HFFc6 (cell line): ENCODE measurements at regions not wholly inside any gene's neighbourhood (a gene's known extent, or its start where the extent isn't known, plus 50 kb on each side); places are given as distances from the start of the nearest gene placed in this dataset.

Experiments
- DNase-seq: peaks from one replicate; pipeline ENCODE4 v3.0.0-alpha.2; 2018
- H3K27ac Mint-ChIP-seq: 2 replicates; pipeline ENCODE4 v1.8.0; 2020; ENCODE audit warnings: mild to moderate bottlenecking, mixed read lengths
- H3K27me3 Mint-ChIP-seq: 2 replicates; pipeline ENCODE4 v1.8.0; 2021; ENCODE audit warnings: mild to moderate bottlenecking, moderate library complexity, mixed read lengths; ENCODE audit not compliant: insufficient read depth
- H3K36me3 Mint-ChIP-seq: 2 replicates; pipeline ENCODE4 v1.8.0; 2021; ENCODE audit warnings: low read depth, mixed read lengths
- H3K4me1 Mint-ChIP-seq: 2 replicates; pipeline ENCODE4 v1.8.0; 2020; ENCODE audit warnings: low read depth, mixed read lengths
- H3K4me3 Mint-ChIP-seq: 2 replicates; pipeline ENCODE4 v1.8.0; 2020; ENCODE audit warnings: mild to moderate bottlenecking, moderate library complexity, mixed read lengths
- H3K9me3 Mint-ChIP-seq: 2 replicates; pipeline ENCODE4 v1.8.0; 2020; ENCODE audit warnings: mild to moderate bottlenecking, mixed read lengths
- CTCF ChIP-seq: fragments of 200-600 bp; sonication (generic); IDR thresholded peaks from 2 replicates; pipeline ENCODE4 v1.5.0; 2021; ENCODE audit warnings: antibody characterized with exemption, mild to moderate bottlenecking

- Mint-ChIP-seq H3K27me3 (peaks cover 5% of the 10 kb centered on the region; the same call in 1 of the 2 replicates), H3K27ac (no peak overlapping the region), H3K4me1 (no peaks in the 10 kb centered on the region; the same call in 1 of the 2 replicates), H3K4me3 (no peak overlapping the region), H3K9me3 (peaks cover 17% of the 10 kb centered on the region), H3K36me3 (peaks cover 17% of the 10 kb centered on the region)
- TF ChIP-seq CTCF, result no peak
- no peak for DNase-seq
These were observed 82.2 kb upstream of the TES start for GRCh38 chr7:116128139-116128538.

- no peak overlapping the region for H3K4me3 Mint-ChIP-seq
- no peak for TF ChIP-seq CTCF
- no peaks in the 10 kb centered on the region for H3K36me3 Mint-ChIP-seq
- peaks cover 35% of the 10 kb centered on the region for H3K4me1 Mint-ChIP-seq
- no peak overlapping the region for H3K27ac Mint-ChIP-seq
- H3K9me3 Mint-ChIP-seq, result no peaks in the 10 kb centered on the region
- DNase-seq, result no peak
- no peaks in the 10 kb centered on the region for H3K27me3 Mint-ChIP-seq
These were observed 75.0 kb upstream of the TES start for GRCh38 chr7:116135306-116135705.

DNA sequence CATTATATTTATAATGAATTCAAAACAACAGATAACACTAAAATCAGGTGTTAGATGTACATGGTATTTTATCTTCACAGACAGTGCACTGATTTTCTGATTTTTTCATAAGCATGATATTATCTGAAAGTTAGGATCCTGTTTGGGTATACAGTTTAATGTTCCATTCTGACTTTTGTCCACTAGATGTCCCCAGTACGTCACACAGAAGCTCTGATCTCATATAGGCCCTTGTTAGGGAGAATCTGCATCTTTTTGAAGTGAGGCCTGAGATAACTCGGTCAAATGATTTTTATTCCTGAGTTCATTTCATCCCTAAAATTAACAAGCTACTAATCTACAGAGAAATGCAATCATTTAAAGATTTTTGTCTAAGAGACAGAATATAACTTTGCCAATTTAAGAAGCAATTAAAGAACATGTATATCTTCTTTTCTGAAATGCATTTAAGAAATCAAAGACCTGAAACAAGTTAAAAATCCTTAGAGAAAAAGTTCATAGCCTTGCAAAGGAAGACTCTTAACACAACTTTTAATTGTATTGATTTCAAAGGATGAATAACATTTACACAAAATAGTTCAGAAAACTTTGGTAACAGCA, 72.0 kb upstream of the TES start:
- H3K4me3 Mint-ChIP-seq, result no peak overlapping the region
- DNase-seq, result peak; percentile 66
- H3K36me3 Mint-ChIP-seq, result no peaks in the 10 kb centered on the region
- peak; percentile 91 for TF ChIP-seq CTCF
- H3K9me3 Mint-ChIP-seq, result no peaks in the 10 kb centered on the region
- H3K27me3 Mint-ChIP-seq, result no peaks in the 10 kb centered on the region
- H3K4me1 Mint-ChIP-seq, result peaks cover 35% of the 10 kb centered on the region
- H3K27ac Mint-ChIP-seq, result no peak overlapping the region

DNA sequence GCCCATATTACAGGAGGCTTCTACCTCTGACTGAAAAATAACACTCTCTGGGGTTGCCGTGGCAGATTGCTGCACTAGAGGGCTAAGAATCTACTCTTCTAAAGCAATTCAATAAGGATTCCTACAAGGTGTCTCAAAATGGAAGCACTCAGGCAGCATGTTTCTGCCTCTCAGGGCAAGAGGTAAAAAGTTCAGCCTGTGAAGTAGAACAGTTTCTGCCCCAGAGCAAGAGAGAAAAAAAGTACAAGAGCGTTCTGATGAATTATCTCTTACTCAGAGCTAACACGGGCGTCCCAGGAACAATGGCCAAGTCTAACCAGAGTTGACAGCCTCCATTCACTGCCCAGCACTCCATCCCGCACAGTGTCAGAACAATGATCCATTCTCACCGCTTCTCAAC, 71.3 kb upstream of the TES start:
- Mint-ChIP-seq H3K27me3 (no peaks in the 10 kb centered on the region), H3K27ac (no peak overlapping the region), H3K9me3 (no peaks in the 10 kb centered on the region), H3K4me3 (no peak overlapping the region), H3K4me1 (peaks cover 35% of the 10 kb centered on the region), H3K36me3 (no peaks in the 10 kb centered on the region)
- no peak for TF ChIP-seq CTCF
- DNase-seq, result no peak

- no peak for TF ChIP-seq CTCF
- Mint-ChIP-seq H3K27me3 (no peaks in the 10 kb centered on the region), H3K4me1 (peaks cover 35% of the 10 kb centered on the region), H3K36me3 (no peaks in the 10 kb centered on the region), H3K4me3 (no peak overlapping the region), H3K27ac (no peak overlapping the region), H3K9me3 (no peaks in the 10 kb centered on the region)
- DNase-seq, result no peak
These were observed 70.5 kb upstream of the TES start for GRCh38 chr7:116139807-116140206.

GRCh38 chr7:116142374-116142773, 68.0 kb upstream of the TES start:
- H3K9me3 Mint-ChIP-seq, result no peaks in the 10 kb centered on the region
- H3K27me3 Mint-ChIP-seq, result no peaks in the 10 kb centered on the region
- H3K4me1 Mint-ChIP-seq, result peaks cover 28% of the 10 kb centered on the region
- H3K4me3 Mint-ChIP-seq, result no peak overlapping the region
- DNase-seq, result no peak
- H3K36me3 Mint-ChIP-seq, result no peaks in the 10 kb centered on the region
- TF ChIP-seq CTCF, result no peak
- no peak overlapping the region for H3K27ac Mint-ChIP-seq
